HL-60 (cell line): ENCODE measurements at regions not wholly inside any gene's neighbourhood (a gene's known extent, or its start where the extent isn't known, plus 50 kb on each side); places are given as distances from the start of the nearest gene placed in this dataset.

Experiments used
- GABPA ChIP-seq: IDR thresholded peaks from 2 replicates; pipeline ENCODE4 v1.6.1; 2012; ENCODE audit warnings: low read depth
- POLR2AphosphoS5 ChIP-seq: IDR thresholded peaks from 2 replicates; pipeline ENCODE4 v1.6.1; 2012; ENCODE audit warnings: low read depth
- SPI1 ChIP-seq: IDR thresholded peaks from 2 replicates; pipeline ENCODE4 v1.6.1; 2012; ENCODE audit warnings: low read depth, mild to moderate bottlenecking, borderline replicate concordance
- TF ChIP-seq, protein P1 (sequence below): IDR thresholded peaks from one replicate; pipeline ENCODE4 v1.5.1; 2011; ENCODE audit warnings: low read length, control low read depth, inconsistent platforms; ENCODE audit not compliant: insufficient read depth
- TF ChIP-seq, protein P2 (sequence below): IDR thresholded peaks from 2 replicates; pipeline ENCODE4 v1.6.1; 2012; ENCODE audit warnings: low read depth; ENCODE audit not compliant: insufficient replicate concordance

DNA sequence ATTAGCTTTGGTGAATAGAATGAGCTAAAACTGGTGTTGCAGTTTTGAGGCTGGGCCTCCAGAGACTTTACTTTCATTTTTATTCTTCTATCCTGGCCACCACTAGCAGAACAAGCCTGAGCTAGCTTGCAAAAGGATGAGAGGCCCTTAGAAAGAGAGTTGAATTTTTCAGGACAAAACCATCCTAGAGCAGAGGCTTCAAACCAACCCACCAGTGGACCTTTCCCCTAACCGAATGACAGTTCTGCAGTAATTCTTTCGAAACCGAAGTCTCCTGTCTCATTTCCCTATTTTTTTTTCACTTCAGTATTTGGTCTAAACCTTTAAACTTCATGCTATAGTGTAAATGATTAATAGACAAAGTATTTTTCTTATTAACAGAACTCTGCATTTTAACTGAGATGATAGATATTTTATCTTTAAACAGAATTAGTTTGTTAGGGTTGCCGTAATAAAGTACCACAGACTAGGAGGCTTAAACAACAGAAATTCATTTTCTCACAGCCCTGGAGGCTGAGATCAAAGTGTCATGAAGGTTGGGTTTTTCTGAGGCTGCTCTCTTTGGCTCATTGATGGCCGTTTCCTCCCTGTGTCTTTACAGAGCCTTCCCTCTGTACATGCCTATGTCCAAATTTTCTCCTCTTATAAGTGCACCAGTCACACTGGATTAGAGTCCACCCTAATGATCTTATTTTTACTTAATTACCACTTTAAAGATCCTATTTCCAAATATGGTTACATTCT lies 80.6 kb upstream of the PAK5 start:
- TF ChIP-seq, protein P1, sequence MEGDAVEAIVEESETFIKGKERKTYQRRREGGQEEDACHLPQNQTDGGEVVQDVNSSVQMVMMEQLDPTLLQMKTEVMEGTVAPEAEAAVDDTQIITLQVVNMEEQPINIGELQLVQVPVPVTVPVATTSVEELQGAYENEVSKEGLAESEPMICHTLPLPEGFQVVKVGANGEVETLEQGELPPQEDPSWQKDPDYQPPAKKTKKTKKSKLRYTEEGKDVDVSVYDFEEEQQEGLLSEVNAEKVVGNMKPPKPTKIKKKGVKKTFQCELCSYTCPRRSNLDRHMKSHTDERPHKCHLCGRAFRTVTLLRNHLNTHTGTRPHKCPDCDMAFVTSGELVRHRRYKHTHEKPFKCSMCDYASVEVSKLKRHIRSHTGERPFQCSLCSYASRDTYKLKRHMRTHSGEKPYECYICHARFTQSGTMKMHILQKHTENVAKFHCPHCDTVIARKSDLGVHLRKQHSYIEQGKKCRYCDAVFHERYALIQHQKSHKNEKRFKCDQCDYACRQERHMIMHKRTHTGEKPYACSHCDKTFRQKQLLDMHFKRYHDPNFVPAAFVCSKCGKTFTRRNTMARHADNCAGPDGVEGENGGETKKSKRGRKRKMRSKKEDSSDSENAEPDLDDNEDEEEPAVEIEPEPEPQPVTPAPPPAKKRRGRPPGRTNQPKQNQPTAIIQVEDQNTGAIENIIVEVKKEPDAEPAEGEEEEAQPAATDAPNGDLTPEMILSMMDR: no peak
- TF ChIP-seq GABPA (no peak), POLR2AphosphoS5 (no peak), SPI1 (peak; percentile 34; the same call in 1 of the 2 replicates)
- TF ChIP-seq, protein P2, sequence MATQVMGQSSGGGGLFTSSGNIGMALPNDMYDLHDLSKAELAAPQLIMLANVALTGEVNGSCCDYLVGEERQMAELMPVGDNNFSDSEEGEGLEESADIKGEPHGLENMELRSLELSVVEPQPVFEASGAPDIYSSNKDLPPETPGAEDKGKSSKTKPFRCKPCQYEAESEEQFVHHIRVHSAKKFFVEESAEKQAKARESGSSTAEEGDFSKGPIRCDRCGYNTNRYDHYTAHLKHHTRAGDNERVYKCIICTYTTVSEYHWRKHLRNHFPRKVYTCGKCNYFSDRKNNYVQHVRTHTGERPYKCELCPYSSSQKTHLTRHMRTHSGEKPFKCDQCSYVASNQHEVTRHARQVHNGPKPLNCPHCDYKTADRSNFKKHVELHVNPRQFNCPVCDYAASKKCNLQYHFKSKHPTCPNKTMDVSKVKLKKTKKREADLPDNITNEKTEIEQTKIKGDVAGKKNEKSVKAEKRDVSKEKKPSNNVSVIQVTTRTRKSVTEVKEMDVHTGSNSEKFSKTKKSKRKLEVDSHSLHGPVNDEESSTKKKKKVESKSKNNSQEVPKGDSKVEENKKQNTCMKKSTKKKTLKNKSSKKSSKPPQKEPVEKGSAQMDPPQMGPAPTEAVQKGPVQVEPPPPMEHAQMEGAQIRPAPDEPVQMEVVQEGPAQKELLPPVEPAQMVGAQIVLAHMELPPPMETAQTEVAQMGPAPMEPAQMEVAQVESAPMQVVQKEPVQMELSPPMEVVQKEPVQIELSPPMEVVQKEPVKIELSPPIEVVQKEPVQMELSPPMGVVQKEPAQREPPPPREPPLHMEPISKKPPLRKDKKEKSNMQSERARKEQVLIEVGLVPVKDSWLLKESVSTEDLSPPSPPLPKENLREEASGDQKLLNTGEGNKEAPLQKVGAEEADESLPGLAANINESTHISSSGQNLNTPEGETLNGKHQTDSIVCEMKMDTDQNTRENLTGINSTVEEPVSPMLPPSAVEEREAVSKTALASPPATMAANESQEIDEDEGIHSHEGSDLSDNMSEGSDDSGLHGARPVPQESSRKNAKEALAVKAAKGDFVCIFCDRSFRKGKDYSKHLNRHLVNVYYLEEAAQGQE: no peak
